CD4-positive, alpha-beta memory T cell (primary cell): ENCODE measurements at regions not wholly inside any gene's neighbourhood (a gene's known extent, or its start where the extent isn't known, plus 50 kb on each side); places are given as distances from the start of the nearest gene placed in this dataset.

Source experiments
- CTCF ChIA-PET: fragments of 350-600 bp; sonication (Branson Sonifier 250); formaldehyde crosslinking; loops from one replicate; lab custom pipeline; 2021; ENCODE audit warnings: inconsistent platforms; ENCODE audit not compliant: partially characterized antibody; lab: Charles Lee
- POLR2A ChIA-PET: fragments of 350-600 bp; sonication (Branson Sonifier 250); formaldehyde crosslinking; loops from one replicate; lab custom pipeline; 2021; ENCODE audit not compliant: partially characterized antibody; lab: Charles Lee
- DNase-seq, 5 donors: peaks; one replicate each; pipeline versions ENCODE4 v3.0.0 to v3.0.0-alpha.2; 2020 to 2022; ENCODE audit warnings: mixed read lengths in 1 of 5
- H3K27ac ChIP-seq: one replicate; pipeline ENCODE4 v1.7.0; 2013; ENCODE audit warnings: low read depth, low read length
- H3K27me3 ChIP-seq: 2 replicates; pipeline ENCODE4 v1.7.0; 2013; ENCODE audit warnings: mild to moderate bottlenecking, low read length, moderate library complexity; ENCODE audit not compliant: insufficient read depth
- H3K36me3 ChIP-seq: 2 replicates; pipeline ENCODE4 v1.7.0; 2013; ENCODE audit warnings: mild to moderate bottlenecking, low read length, moderate library complexity; ENCODE audit not compliant: insufficient read depth
- H3K4me1 ChIP-seq: 2 replicates; pipeline ENCODE4 v1.7.0; 2013; ENCODE audit warnings: mild to moderate bottlenecking, low read length, moderate library complexity; ENCODE audit not compliant: insufficient read depth
- H3K4me3 ChIP-seq, 2 donors: one replicate each; pipeline ENCODE4 v1.7.0; 2013; ENCODE audit warnings: low read length in 2 of 2, mild to moderate bottlenecking in 1 of 2
- H3K9me3 ChIP-seq, 2 donors: one replicate each; pipeline ENCODE4 v1.7.0; 2013; ENCODE audit warnings: low read length in 2 of 2, control low read depth in 1 of 2; ENCODE audit not compliant: control insufficient read depth in 1 of 2
- H3K27ac Mint-ChIP-seq, 7 donors: one replicate each; pipeline ENCODE4 v1.8.0; 2020 to 2021; ENCODE audit warnings: mixed read lengths in 7 of 7, mild to moderate bottlenecking in 6 of 7, inconsistent platforms in 3 of 7, moderate library complexity in 3 of 7
- H3K27me3 Mint-ChIP-seq, 2 donors: one replicate each; pipeline ENCODE4 v1.8.0; 2020 to 2021; ENCODE audit warnings: mixed read lengths in 2 of 2
- H3K36me3 Mint-ChIP-seq, 2 donors: one replicate each; pipeline ENCODE4 v1.8.0; 2020 to 2021; ENCODE audit warnings: mixed read lengths in 2 of 2, inconsistent platforms in 1 of 2, mild to moderate bottlenecking in 1 of 2
- H3K4me1 Mint-ChIP-seq, 4 donors: one replicate each; pipeline ENCODE4 v1.8.0; 2020 to 2021; ENCODE audit warnings: mixed read lengths in 4 of 4, mild to moderate bottlenecking in 1 of 4
- H3K4me3 Mint-ChIP-seq, 8 donors: one replicate each; pipeline ENCODE4 v1.8.0; 2020 to 2021; ENCODE audit warnings: mixed read lengths in 8 of 8, mild to moderate bottlenecking in 7 of 8, moderate library complexity in 6 of 8, inconsistent platforms in 3 of 8
- H3K9me3 Mint-ChIP-seq, 8 donors: one replicate each; pipeline ENCODE4 v1.8.0; 2020 to 2021; ENCODE audit warnings: mixed read lengths in 8 of 8, mild to moderate bottlenecking in 5 of 8, inconsistent platforms in 3 of 8, moderate library complexity in 1 of 8
- intact Hi-C: fragments of 100-400 bp; cut with micrococcal nuclease; formaldehyde crosslinking; loops from one replicate; pipeline ENCODE4 v1.15.1; 2023

DNA sequence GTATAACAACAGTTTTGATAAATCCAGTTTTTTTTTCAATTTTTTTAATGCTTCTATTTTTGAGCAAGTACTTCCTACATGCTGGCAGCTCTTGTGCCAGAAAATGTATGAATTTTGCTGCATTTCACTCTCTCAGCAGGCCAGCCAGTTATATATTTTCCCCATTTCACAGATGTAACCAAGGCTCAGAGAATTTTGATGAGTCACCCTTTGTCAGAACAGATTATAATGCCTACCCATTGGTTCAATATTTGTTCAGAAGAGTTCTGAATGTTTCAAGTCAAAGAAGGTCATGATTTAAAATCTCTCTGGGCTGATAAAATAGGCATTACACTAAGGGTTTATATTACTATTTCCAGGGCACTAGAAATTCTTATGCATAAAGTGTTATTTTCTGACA lies 452.2 kb downstream of the RWDD3 start:
- Histone ChIP-seq H3K36me3 (no peaks in the 10 kb centered on the region), H3K27me3 (no peaks in the 10 kb centered on the region), H3K9me3 (no peaks in the 10 kb centered on the region), H3K4me3 (no peak overlapping the region), H3K27ac (no peak overlapping the region), H3K4me1 (no peaks in the 10 kb centered on the region)
- Mint-ChIP-seq H3K4me3 (no peak overlapping the region), H3K4me1 (no peaks in the 10 kb centered on the region), H3K9me3 (peaks cover 0 to 5% (median under 1%) of the 10 kb centered on the region in 8 donors), H3K27me3 (no peaks in the 10 kb centered on the region), H3K27ac (no peak overlapping the region), H3K36me3 (no peaks in the 10 kb centered on the region)
- ChIA-PET POLR2A (no interaction called here), CTCF (no interaction called here)
- intact Hi-C loops, result no loop called here
- DNase-seq, result no peak

DNA sequence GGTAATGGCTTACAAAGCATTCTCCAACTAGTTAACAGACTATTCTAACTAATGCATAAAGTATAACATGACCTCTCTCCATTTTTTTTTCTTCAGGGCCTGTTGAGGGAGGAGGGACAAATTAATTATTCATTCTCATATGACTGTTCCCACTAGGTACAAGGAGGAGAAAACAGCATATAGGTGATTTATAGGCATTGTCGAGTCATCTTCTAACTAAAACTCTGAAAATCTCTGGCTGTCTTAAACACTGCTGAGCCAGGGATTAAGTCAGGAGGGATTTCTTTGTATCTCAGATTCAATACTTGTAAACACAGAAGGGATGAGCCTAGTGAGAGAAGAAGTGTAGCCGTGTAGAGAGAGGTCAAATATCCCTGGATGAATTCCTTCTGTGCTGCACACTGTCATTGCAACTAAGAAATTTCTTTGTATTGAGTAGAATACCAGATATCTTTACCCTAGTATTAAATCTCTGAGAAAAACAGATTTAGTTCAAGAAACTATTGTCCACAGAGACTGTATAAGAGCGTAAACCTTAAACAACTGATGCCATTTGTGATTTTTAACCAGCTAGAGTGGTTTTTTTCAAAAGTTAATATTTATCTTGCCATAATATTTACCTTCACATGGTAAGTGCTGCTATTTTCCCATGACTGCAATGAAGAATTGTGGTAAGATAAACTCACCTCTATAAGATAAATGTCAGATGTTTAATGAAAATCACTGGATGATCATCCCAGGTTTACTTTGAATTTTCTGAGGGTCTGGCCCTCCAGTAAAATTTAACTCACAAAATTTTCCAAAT lies 465.3 kb downstream of the RWDD3 start:
- no peak for DNase-seq
- no peaks in the 10 kb centered on the region for H3K4me1 Mint-ChIP-seq
- ChIA-PET CTCF (no interaction called here), POLR2A (no interaction called here)
- H3K27me3 Mint-ChIP-seq, result no peaks in the 10 kb centered on the region
- no peaks in the 10 kb centered on the region for H3K36me3 Mint-ChIP-seq
- no peak overlapping the region for H3K4me3 ChIP-seq
- no peaks in the 10 kb centered on the region for H3K36me3 ChIP-seq
- H3K4me1 ChIP-seq, result no peaks in the 10 kb centered on the region
- no peak overlapping the region for H3K27ac Mint-ChIP-seq
- no peak overlapping the region for H3K4me3 Mint-ChIP-seq
- intact Hi-C loops, result no loop called here
- H3K27me3 ChIP-seq, result no peaks in the 10 kb centered on the region
- H3K9me3 ChIP-seq, result peaks cover 0 to 8% of the 10 kb centered on the region in 2 donors
- no peak overlapping the region for H3K27ac ChIP-seq
- peaks cover 0 to 36% (median 14%) of the 10 kb centered on the region in 8 donors for H3K9me3 Mint-ChIP-seq

DNA sequence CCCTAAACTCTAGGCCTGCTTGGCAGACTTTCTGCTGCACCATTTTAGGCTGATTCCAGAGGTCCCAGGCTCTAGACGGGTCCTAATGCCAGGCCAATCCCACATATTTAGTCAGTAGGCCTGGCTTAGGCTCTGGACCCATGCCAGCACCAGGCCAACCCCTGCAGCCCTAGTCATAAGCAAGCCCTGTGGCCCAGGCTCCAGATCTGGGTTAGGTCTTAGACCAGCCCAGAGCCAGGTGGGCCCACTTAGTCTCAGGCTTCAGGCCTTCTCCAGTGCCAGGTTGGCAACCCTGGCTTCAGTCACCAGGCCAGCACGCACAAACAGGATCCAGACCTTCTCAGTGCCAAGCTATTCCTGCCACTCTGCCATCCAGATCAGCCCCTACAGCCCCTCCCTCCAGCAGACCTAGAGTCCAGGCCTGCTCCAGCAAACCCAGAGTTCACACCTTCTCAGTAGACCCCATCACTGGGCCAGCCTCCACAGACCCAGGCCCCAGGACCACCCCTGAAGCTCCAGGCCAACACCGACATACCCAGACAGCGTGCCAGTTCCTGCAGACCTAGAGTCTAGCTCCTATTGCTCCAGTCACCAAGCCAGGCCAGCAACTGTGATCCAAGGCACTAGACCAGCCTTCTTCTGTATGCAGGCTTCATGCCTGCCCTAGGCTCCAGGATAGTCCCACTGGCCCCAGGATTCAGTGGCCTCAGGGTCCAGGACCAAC lies 467.6 kb downstream of the RWDD3 start:
- no peak overlapping the region for H3K27ac ChIP-seq
- no peaks in the 10 kb centered on the region for H3K4me1 ChIP-seq
- H3K4me3 ChIP-seq, result no peak overlapping the region
- Mint-ChIP-seq H3K36me3 (no peaks in the 10 kb centered on the region), H3K4me3 (no peak overlapping the region), H3K27me3 (no peaks in the 10 kb centered on the region), H3K4me1 (no peaks in the 10 kb centered on the region), H3K9me3 (peaks cover 0 to 48% (median 21%) of the 10 kb centered on the region in 8 donors), H3K27ac (no peak overlapping the region)
- H3K27me3 ChIP-seq, result no peaks in the 10 kb centered on the region
- POLR2A ChIA-PET, result no interaction called here
- no peaks in the 10 kb centered on the region for H3K36me3 ChIP-seq
- intact Hi-C loops, result no loop called here
- CTCF ChIA-PET, result no interaction called here
- no peak for DNase-seq
- H3K9me3 ChIP-seq, result peaks cover 0 to 11% of the 10 kb centered on the region in 2 donors

DNA sequence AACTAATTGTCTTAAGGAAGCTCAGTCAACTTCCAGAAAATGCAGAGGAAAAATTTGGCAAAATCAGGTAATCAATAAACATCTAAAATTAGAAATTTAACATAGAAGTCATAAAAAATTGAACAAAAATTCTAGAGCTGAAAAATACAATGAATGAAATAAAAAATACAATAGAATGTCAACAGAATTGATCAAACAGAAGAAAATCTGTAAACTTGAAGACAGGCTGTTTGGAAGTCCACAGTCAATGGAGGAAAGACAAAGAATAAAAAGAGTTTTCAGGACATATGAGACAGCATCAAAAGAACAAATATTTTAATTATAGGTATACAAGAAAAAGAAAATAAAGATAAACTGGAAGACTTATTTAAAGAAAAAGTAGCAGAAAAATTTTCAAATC lies 469.0 kb downstream of the RWDD3 start:
- no peak overlapping the region for H3K4me3 Mint-ChIP-seq
- no peaks in the 10 kb centered on the region for H3K4me1 Mint-ChIP-seq
- Histone ChIP-seq H3K36me3 (no peaks in the 10 kb centered on the region), H3K4me1 (no peaks in the 10 kb centered on the region), H3K9me3 (peaks cover 0 to 11% of the 10 kb centered on the region in 2 donors), H3K4me3 (no peak overlapping the region), H3K27ac (no peak overlapping the region), H3K27me3 (no peaks in the 10 kb centered on the region)
- POLR2A ChIA-PET, result no interaction called here
- H3K9me3 Mint-ChIP-seq, result peaks cover 0 to 51% (median 26%) of the 10 kb centered on the region in 8 donors
- intact Hi-C loops, result no loop called here
- no peak overlapping the region for H3K27ac Mint-ChIP-seq
- no peaks in the 10 kb centered on the region for H3K27me3 Mint-ChIP-seq
- DNase-seq, result no peak
- CTCF ChIA-PET, result no interaction called here
- H3K36me3 Mint-ChIP-seq, result no peaks in the 10 kb centered on the region

DNA sequence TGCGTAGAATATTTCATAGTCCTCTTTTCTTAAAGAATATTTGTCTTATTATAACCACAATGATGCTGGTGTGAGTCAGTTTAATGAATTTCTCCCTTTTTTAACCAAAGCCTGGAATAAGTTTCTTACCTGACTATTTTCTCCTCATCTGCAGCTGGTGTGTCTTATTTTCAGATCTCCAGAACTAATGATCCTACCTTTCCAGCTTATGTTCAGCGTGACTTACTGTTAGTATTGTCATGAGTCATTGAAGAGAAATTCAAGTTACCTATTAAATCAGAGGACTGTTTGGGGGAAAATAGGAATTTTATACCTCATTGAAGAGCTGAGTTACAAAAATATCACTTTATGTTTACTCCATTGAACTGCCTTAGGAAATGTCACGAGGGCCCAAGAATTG lies 482.1 kb downstream of the RWDD3 start:
- H3K27me3 Mint-ChIP-seq, result no peaks in the 10 kb centered on the region
- no peak overlapping the region for H3K4me3 ChIP-seq
- no peaks in the 10 kb centered on the region for H3K36me3 ChIP-seq
- ChIA-PET POLR2A (no interaction called here), CTCF (no interaction called here)
- peaks cover 0 to 4% (median 2%) of the 10 kb centered on the region in 8 donors for H3K9me3 Mint-ChIP-seq
- H3K27me3 ChIP-seq, result no peaks in the 10 kb centered on the region
- no peak overlapping the region for H3K27ac Mint-ChIP-seq
- intact Hi-C loops, result no loop called here
- no peaks in the 10 kb centered on the region for H3K36me3 Mint-ChIP-seq
- no peak overlapping the region for H3K4me3 Mint-ChIP-seq
- H3K4me1 ChIP-seq, result no peaks in the 10 kb centered on the region
- H3K9me3 ChIP-seq, result no peaks in the 10 kb centered on the region
- H3K4me1 Mint-ChIP-seq, result no peaks in the 10 kb centered on the region
- DNase-seq, result no peak
- no peak overlapping the region for H3K27ac ChIP-seq

DNA sequence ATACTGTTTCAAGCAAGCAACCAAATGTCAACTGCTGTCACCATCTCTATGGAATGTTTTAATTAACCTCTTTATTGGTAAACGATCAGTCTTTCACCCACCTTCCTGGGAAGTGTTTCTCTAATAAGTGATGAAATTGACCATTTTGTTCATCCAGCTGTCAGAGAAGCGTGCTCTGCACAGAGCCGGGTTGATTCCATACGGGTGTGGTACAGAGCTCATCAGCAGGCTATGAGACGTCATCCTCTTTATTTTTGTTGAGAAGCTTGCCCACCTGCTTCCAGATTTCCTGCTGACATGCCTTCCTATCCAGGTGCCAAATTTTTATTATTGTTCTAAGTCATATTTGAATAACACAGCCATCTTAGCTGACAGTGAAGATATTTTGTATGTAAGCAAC lies 482.5 kb downstream of the RWDD3 start:
- Mint-ChIP-seq H3K9me3 (peaks cover 0 to 4% (median 2%) of the 10 kb centered on the region in 8 donors), H3K27me3 (no peaks in the 10 kb centered on the region), H3K4me1 (no peaks in the 10 kb centered on the region), H3K4me3 (no peak overlapping the region), H3K27ac (no peak overlapping the region), H3K36me3 (no peaks in the 10 kb centered on the region)
- no peaks in the 10 kb centered on the region for H3K9me3 ChIP-seq
- intact Hi-C loops, result no loop called here
- ChIA-PET CTCF (no interaction called here), POLR2A (no interaction called here)
- no peaks in the 10 kb centered on the region for H3K27me3 ChIP-seq
- H3K27ac ChIP-seq, result no peak overlapping the region
- H3K4me3 ChIP-seq, result no peak overlapping the region
- no peaks in the 10 kb centered on the region for H3K4me1 ChIP-seq
- no peaks in the 10 kb centered on the region for H3K36me3 ChIP-seq
- no peak for DNase-seq

DNA sequence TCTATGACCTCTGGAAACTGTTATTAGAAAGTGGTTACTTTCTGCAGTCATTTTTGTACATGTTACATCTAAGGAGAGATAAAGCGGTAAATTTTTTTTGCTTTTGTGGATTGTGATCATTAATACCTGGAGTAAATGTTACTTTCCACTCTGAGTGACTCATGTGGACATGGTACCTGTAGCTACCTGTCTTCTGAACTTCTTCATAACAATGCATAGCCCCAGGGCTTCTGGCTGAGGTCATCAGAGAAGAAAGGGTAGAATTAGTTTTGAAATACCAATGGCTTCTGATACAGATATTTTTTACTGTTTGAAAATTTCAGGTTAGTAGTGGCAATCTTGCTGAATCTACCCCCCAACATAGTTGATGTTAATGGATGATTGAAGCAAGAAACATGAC lies 489.3 kb downstream of the RWDD3 start:
- Mint-ChIP-seq H3K4me3 (no peak overlapping the region), H3K27ac (no peak overlapping the region), H3K4me1 (no peaks in the 10 kb centered on the region), H3K27me3 (no peaks in the 10 kb centered on the region), H3K36me3 (no peaks in the 10 kb centered on the region), H3K9me3 (peaks cover 0 to 8% (median 4%) of the 10 kb centered on the region in 8 donors)
- H3K9me3 ChIP-seq, result no peaks in the 10 kb centered on the region
- no peak overlapping the region for H3K4me3 ChIP-seq
- POLR2A ChIA-PET, result no interaction called here
- H3K27me3 ChIP-seq, result no peaks in the 10 kb centered on the region
- CTCF ChIA-PET, result no interaction called here
- no peak overlapping the region for H3K27ac ChIP-seq
- H3K36me3 ChIP-seq, result no peaks in the 10 kb centered on the region
- DNase-seq, result no peak
- intact Hi-C loops, result no loop called here
- H3K4me1 ChIP-seq, result no peaks in the 10 kb centered on the region
